Duodenal mucosa (tissue), 2 donors: ENCODE measurements at regions not wholly inside any gene's neighbourhood (a gene's known extent, or its start where the extent isn't known, plus 50 kb on each side); places are given as distances from the start of the nearest gene placed in this dataset.

Experiments
- H3K27ac ChIP-seq: one replicate; pipeline ENCODE4 v1.7.0; 2013; ENCODE audit warnings: low read depth, low read length
- H3K27me3 ChIP-seq, 2 donors: one replicate each; pipeline ENCODE4 v1.7.0; 2013; ENCODE audit warnings: low read length in 2 of 2, control low read depth in 1 of 2; ENCODE audit not compliant: insufficient read depth in 2 of 2, control insufficient read depth in 1 of 2
- H3K36me3 ChIP-seq, 2 donors: one replicate each; pipeline ENCODE4 v1.7.0; 2013; ENCODE audit warnings: low read length in 2 of 2, control low read depth in 1 of 2; ENCODE audit not compliant: insufficient read depth in 2 of 2, control insufficient read depth in 1 of 2
- H3K4me1 ChIP-seq, 2 donors: one replicate each; pipeline ENCODE4 v1.7.0; 2013; ENCODE audit warnings: low read length in 2 of 2, control low read depth in 1 of 2; ENCODE audit not compliant: insufficient read depth in 2 of 2, control insufficient read depth in 1 of 2
- H3K4me3 ChIP-seq, 2 donors: one replicate each; pipeline ENCODE4 v1.7.0; 2013; ENCODE audit warnings: low read length in 2 of 2, low read depth in 1 of 2
- H3K9ac ChIP-seq, 2 donors: one replicate each; pipeline ENCODE4 v1.7.0; 2013; ENCODE audit warnings: low read length in 2 of 2, low read depth in 1 of 2
- H3K9me3 ChIP-seq, 2 donors: one replicate each; pipeline ENCODE4 v1.7.0; 2013; ENCODE audit warnings: low read length in 2 of 2, control low read depth in 1 of 2; ENCODE audit not compliant: control insufficient read depth in 1 of 2

- Histone ChIP-seq H3K4me3 (no peak overlapping the region), H3K9ac (no peak overlapping the region), H3K27me3 (no peaks in the 10 kb centered on the region), H3K9me3 (no peaks in the 10 kb centered on the region), H3K27ac (no peak overlapping the region), H3K36me3 (no peaks in the 10 kb centered on the region), H3K4me1 (no peaks in the 10 kb centered on the region)
Measured at GRCh38 chr4:148814030-148814429, 371.8 kb upstream of the NR3C2 start.

GRCh38 chr4:148813289-148813688 is 371.1 kb upstream of the NR3C2 start:
- Histone ChIP-seq H3K9me3 (no peaks in the 10 kb centered on the region), H3K4me3 (no peak overlapping the region), H3K27me3 (no peaks in the 10 kb centered on the region), H3K27ac (no peak overlapping the region), H3K36me3 (no peaks in the 10 kb centered on the region), H3K9ac (no peak overlapping the region), H3K4me1 (no peaks in the 10 kb centered on the region)

DNA sequence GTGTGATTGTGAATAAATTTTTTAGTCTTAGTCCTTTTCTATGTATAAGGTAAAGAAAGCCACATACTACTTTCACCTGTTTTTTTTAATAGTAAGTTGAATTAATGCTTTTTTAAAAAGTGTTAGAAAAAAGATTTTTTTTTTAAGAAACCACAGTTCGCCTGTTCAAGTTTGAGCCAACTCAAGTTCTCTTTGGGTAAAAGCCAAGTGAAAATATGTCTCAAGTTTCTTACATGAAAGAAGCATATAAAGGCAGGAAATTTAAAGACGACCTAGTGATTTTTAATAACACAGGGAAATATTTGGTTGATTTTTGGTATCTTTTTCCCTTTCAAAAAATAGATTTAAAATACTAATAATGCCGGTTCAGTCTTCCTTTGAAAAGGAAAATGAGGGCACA is 369.9 kb upstream of the NR3C2 start:
- no peaks in the 10 kb centered on the region for H3K4me1 ChIP-seq
- H3K27me3 ChIP-seq, result no peaks in the 10 kb centered on the region
- H3K27ac ChIP-seq, result no peak overlapping the region
- no peak overlapping the region for H3K9ac ChIP-seq
- H3K36me3 ChIP-seq, result no peaks in the 10 kb centered on the region
- no peaks in the 10 kb centered on the region for H3K9me3 ChIP-seq
- H3K4me3 ChIP-seq, result no peak overlapping the region

- Histone ChIP-seq H3K36me3 (no peaks in the 10 kb centered on the region), H3K4me1 (no peaks in the 10 kb centered on the region), H3K27me3 (no peaks in the 10 kb centered on the region), H3K9ac (no peak overlapping the region), H3K4me3 (no peak overlapping the region), H3K27ac (no peak overlapping the region), H3K9me3 (no peaks in the 10 kb centered on the region)
Measured at GRCh38 chr4:148810461-148810860, 368.2 kb upstream of the NR3C2 start.

- Histone ChIP-seq H3K4me1 (no peaks in the 10 kb centered on the region), H3K9ac (no peak overlapping the region), H3K27me3 (no peaks in the 10 kb centered on the region), H3K36me3 (no peaks in the 10 kb centered on the region), H3K27ac (no peak overlapping the region), H3K9me3 (no peaks in the 10 kb centered on the region), H3K4me3 (no peak overlapping the region)
Measured at GRCh38 chr4:148808416-148808815, 366.2 kb upstream of the NR3C2 start.

DNA sequence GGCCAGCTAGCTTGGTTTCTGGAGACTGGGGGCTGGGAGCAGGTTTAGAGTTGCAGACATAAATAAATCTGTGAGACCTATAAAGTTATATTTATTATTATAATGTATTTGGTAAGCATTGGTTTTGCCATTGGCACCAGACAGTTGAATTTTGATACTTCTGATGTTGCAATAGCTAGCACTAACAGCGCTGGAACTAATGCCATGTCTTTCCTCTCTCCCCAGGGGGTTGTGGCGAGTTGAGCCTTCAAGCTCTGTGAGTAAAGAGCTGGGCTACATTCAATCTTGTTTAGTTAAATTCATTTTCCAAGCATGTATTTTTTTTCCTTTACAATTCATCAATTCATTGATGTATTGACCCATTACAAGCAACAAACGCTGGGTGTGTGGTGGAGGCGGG is 358.7 kb upstream of the NR3C2 start:
- H3K4me1 ChIP-seq, result no peaks in the 10 kb centered on the region
- H3K9me3 ChIP-seq, result no peaks in the 10 kb centered on the region
- H3K4me3 ChIP-seq, result no peak overlapping the region
- no peak overlapping the region for H3K9ac ChIP-seq
- no peaks in the 10 kb centered on the region for H3K27me3 ChIP-seq
- no peak overlapping the region for H3K27ac ChIP-seq
- H3K36me3 ChIP-seq, result no peaks in the 10 kb centered on the region

DNA sequence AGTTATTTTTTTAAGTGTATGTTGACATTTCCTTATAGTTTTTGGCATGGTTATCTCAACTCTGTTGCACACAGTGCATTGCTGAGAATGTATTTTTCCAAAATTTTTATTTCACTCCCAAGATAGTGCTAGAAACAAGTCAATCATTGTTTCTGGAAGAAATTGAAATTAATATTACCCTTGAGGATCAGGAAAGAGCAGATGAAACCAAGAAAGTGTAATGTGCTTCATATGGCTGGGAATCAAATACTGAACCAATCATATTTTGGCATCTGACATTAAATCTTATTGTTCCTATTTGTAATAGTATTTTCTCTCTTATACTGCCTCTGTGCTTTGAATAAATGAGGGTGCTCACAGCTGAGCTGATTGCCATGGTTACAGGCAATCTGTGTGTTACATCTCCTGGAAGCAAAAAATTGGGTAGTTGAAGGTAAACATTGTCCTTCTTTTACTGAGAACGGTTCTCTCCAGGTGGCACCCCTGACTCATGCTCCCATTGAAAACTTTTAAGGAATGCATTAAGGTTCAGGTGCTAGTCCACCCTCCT is 358.2 kb upstream of the NR3C2 start:
- Histone ChIP-seq H3K9ac (no peak overlapping the region), H3K4me1 (no peaks in the 10 kb centered on the region), H3K27me3 (no peaks in the 10 kb centered on the region), H3K4me3 (no peak overlapping the region), H3K27ac (no peak overlapping the region), H3K36me3 (no peaks in the 10 kb centered on the region), H3K9me3 (no peaks in the 10 kb centered on the region)

GRCh38 chr4:148795156-148795864 is 353.1 kb upstream of the NR3C2 start:
- Histone ChIP-seq H3K9me3 (no peaks in the 10 kb centered on the region), H3K9ac (no peak overlapping the region), H3K27me3 (no peaks in the 10 kb centered on the region), H3K36me3 (no peaks in the 10 kb centered on the region), H3K4me3 (no peak overlapping the region), H3K27ac (no peak overlapping the region), H3K4me1 (no peaks in the 10 kb centered on the region)

DNA sequence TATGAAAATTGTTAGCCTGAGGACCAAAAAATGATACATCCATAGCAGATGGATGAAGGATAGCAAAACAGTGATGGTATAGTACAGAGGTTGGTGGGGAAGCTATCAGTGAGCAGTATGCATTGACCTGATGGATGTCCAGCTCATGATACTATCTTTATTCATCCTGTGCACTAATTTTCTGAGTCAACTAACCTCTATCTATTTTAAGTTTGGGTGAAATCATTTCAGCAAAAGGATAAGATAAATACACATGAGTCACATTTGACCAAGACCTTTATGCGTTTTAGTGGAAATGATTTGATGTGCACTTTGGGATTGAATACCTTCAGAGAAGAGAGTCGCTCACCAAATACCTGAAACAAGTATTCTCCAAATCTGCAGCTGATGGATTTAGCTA is 351.0 kb upstream of the NR3C2 start:
- Histone ChIP-seq H3K4me1 (no peaks in the 10 kb centered on the region), H3K36me3 (no peaks in the 10 kb centered on the region), H3K9ac (no peak overlapping the region), H3K9me3 (no peaks in the 10 kb centered on the region), H3K4me3 (no peak overlapping the region), H3K27me3 (no peaks in the 10 kb centered on the region), H3K27ac (no peak overlapping the region)

- H3K27me3 ChIP-seq, result no peaks in the 10 kb centered on the region
- H3K36me3 ChIP-seq, result no peaks in the 10 kb centered on the region
- H3K9me3 ChIP-seq, result no peaks in the 10 kb centered on the region
- H3K4me3 ChIP-seq, result no peak overlapping the region
- H3K9ac ChIP-seq, result no peak overlapping the region
- H3K27ac ChIP-seq, result no peak overlapping the region
- no peaks in the 10 kb centered on the region for H3K4me1 ChIP-seq
Measured at GRCh38 chr4:148790691-148791090, 348.5 kb upstream of the NR3C2 start.
